Central memory CD8-positive, alpha-beta T cell (primary cell): ENCODE measurements at regions not wholly inside any gene's neighbourhood (a gene's known extent, or its start where the extent isn't known, plus 50 kb on each side); places are given as distances from the start of the nearest gene placed in this dataset.

Experiments
- ATAC-seq: fragments of 150-1000 bp; cut with Tn5 transposase; replicated peaks from 2 replicates; pipeline ENCODE4 v1.10.0; 2022; ENCODE audit warnings: mild to moderate bottlenecking, moderate FRiP score, moderate number of reproducible peaks; ENCODE audit not compliant: poor library complexity, severe bottlenecking; ENCODE audit errors: extremely low read depth
- DNase-seq, 2 donors: peaks; one replicate each; pipeline ENCODE4 v3.0.0; 2021; ENCODE audit warnings: low spot score in 2 of 2
- H3K27ac Mint-ChIP-seq: one replicate; pipeline ENCODE4 v1.8.0; 2022; ENCODE audit warnings: low read depth, mild to moderate bottlenecking, moderate library complexity, mixed read lengths
- H3K27me3 Mint-ChIP-seq: one replicate; pipeline ENCODE4 v1.8.0; 2022; ENCODE audit warnings: mixed read lengths
- H3K36me3 Mint-ChIP-seq: one replicate; pipeline ENCODE4 v1.8.0; 2022; ENCODE audit warnings: mild to moderate bottlenecking, moderate library complexity, mixed read lengths; ENCODE audit not compliant: insufficient read depth
- H3K4me1 Mint-ChIP-seq: one replicate; pipeline ENCODE4 v1.8.0; 2022; ENCODE audit warnings: mixed read lengths
- H3K4me3 Mint-ChIP-seq: one replicate; pipeline ENCODE4 v1.8.0; 2022; ENCODE audit warnings: mild to moderate bottlenecking, moderate library complexity, mixed read lengths
- H3K9me3 Mint-ChIP-seq: one replicate; pipeline ENCODE4 v1.8.0; 2022; ENCODE audit warnings: mixed read lengths

GRCh38 chr10:4219901-4220300 lies 434.9 kb upstream of the KLF6 start:
- H3K27ac Mint-ChIP-seq, result no peak overlapping the region
- H3K4me3 Mint-ChIP-seq, result no peak overlapping the region
- no peaks in the 10 kb centered on the region for H3K27me3 Mint-ChIP-seq
- no peak for ATAC-seq
- H3K36me3 Mint-ChIP-seq, result no peaks in the 10 kb centered on the region
- H3K9me3 Mint-ChIP-seq, result no peaks in the 10 kb centered on the region
- no peaks in the 10 kb centered on the region for H3K4me1 Mint-ChIP-seq
- DNase-seq, result no peak

- no peak overlapping the region for H3K4me3 Mint-ChIP-seq
- no peaks in the 10 kb centered on the region for H3K4me1 Mint-ChIP-seq
- H3K9me3 Mint-ChIP-seq, result no peaks in the 10 kb centered on the region
- no peak for ATAC-seq
- no peaks in the 10 kb centered on the region for H3K27me3 Mint-ChIP-seq
- no peak overlapping the region for H3K27ac Mint-ChIP-seq
- DNase-seq, result no peak
- no peaks in the 10 kb centered on the region for H3K36me3 Mint-ChIP-seq
These were observed 432.6 kb upstream of the KLF6 start for GRCh38 chr10:4217653-4218052.

GRCh38 chr10:4217187-4217586 lies 432.2 kb upstream of the KLF6 start:
- H3K4me1 Mint-ChIP-seq, result no peaks in the 10 kb centered on the region
- no peaks in the 10 kb centered on the region for H3K27me3 Mint-ChIP-seq
- H3K36me3 Mint-ChIP-seq, result no peaks in the 10 kb centered on the region
- ATAC-seq (no peak), DNase-seq (no peak)
- H3K4me3 Mint-ChIP-seq, result no peak overlapping the region
- no peaks in the 10 kb centered on the region for H3K9me3 Mint-ChIP-seq
- H3K27ac Mint-ChIP-seq, result no peak overlapping the region

GRCh38 chr10:4216726-4217125 lies 431.7 kb upstream of the KLF6 start:
- no peaks in the 10 kb centered on the region for H3K9me3 Mint-ChIP-seq
- no peaks in the 10 kb centered on the region for H3K36me3 Mint-ChIP-seq
- H3K4me1 Mint-ChIP-seq, result no peaks in the 10 kb centered on the region
- DNase-seq, result no peak
- no peaks in the 10 kb centered on the region for H3K27me3 Mint-ChIP-seq
- no peak overlapping the region for H3K4me3 Mint-ChIP-seq
- ATAC-seq, result no peak
- H3K27ac Mint-ChIP-seq, result no peak overlapping the region

DNA sequence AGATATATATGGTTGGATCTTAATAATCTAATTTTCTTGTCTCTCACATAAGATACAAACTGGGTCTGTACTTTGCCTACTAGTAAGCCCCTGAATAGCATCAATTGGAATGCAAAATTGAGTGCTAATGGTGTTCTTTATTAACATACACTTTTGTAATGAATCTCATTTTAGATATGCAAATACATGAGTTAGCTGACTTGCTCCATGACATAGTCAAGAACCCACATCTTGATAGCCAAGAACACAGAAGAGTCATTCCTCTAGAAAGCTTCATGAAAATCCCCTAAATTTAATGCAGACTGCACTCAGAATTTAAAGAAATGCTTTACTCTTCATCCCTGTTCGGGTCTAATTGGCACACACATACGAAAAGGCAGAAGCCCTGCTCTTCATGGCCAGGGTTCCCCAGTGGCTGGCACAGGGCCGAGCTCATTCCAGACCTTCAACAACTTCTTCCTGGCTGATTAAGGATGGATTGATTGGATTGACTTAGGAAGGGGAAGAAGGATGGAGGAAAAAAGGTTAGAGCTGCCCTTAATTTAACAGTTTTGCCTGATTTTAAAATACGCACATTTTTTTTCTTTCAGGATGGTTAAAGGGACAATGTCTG lies 431.1 kb upstream of the KLF6 start:
- Mint-ChIP-seq H3K9me3 (no peaks in the 10 kb centered on the region), H3K4me3 (no peak overlapping the region), H3K27me3 (no peaks in the 10 kb centered on the region), H3K27ac (no peak overlapping the region), H3K36me3 (no peaks in the 10 kb centered on the region), H3K4me1 (no peaks in the 10 kb centered on the region)
- ATAC-seq (no peak), DNase-seq (no peak)

DNA sequence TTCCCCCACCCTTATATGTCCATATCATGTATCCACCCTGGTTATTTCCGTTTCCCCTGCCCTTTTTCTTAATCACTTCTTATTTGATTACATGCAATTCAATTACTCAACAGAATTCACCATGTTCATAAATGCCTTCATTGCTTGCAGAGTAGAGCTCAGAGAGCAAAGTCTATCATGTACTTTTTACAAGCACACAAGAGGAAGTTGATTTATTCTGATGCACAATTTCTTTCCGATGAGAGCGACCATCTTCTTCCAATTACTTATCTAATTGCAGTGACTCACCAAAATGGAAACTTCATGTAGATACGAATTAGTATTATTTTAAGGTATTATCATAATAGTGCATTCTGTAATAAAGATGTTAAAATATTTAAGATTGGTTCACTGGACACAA lies 430.5 kb upstream of the KLF6 start:
- Mint-ChIP-seq H3K36me3 (no peaks in the 10 kb centered on the region), H3K9me3 (no peaks in the 10 kb centered on the region), H3K4me3 (no peak overlapping the region), H3K27me3 (no peaks in the 10 kb centered on the region), H3K27ac (no peak overlapping the region), H3K4me1 (no peaks in the 10 kb centered on the region)
- DNase-seq (no peak), ATAC-seq (no peak)

- no peaks in the 10 kb centered on the region for H3K36me3 Mint-ChIP-seq
- H3K4me3 Mint-ChIP-seq, result no peak overlapping the region
- ATAC-seq, result no peak
- H3K27me3 Mint-ChIP-seq, result no peaks in the 10 kb centered on the region
- no peak for DNase-seq
- H3K4me1 Mint-ChIP-seq, result no peaks in the 10 kb centered on the region
- no peak overlapping the region for H3K27ac Mint-ChIP-seq
- H3K9me3 Mint-ChIP-seq, result no peaks in the 10 kb centered on the region
These were observed 429.9 kb upstream of the KLF6 start for GRCh38 chr10:4214908-4215307.

DNA sequence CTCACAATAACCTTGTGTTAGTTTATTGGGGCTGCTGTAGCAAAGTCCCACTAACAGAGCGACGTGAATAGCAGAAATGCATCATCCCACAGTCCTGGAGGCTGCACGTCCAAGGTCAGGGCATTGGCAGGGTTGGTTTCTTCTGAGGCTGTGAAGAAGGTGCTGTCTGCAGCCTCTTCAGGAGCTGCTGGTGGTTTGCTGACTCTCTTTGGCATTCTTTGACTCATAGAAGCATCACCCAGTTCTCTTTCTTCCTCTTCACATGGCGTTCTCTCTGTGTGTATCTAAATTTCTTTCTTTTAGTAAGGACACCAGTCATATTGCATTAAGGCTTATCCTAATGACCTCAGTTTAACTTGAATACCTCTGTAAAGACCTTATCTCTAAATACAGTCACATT lies 428.4 kb upstream of the KLF6 start:
- no peaks in the 10 kb centered on the region for H3K4me1 Mint-ChIP-seq
- DNase-seq (no peak), ATAC-seq (no peak)
- no peak overlapping the region for H3K27ac Mint-ChIP-seq
- no peak overlapping the region for H3K4me3 Mint-ChIP-seq
- H3K36me3 Mint-ChIP-seq, result no peaks in the 10 kb centered on the region
- no peaks in the 10 kb centered on the region for H3K9me3 Mint-ChIP-seq
- H3K27me3 Mint-ChIP-seq, result peaks cover 8% of the 10 kb centered on the region

DNA sequence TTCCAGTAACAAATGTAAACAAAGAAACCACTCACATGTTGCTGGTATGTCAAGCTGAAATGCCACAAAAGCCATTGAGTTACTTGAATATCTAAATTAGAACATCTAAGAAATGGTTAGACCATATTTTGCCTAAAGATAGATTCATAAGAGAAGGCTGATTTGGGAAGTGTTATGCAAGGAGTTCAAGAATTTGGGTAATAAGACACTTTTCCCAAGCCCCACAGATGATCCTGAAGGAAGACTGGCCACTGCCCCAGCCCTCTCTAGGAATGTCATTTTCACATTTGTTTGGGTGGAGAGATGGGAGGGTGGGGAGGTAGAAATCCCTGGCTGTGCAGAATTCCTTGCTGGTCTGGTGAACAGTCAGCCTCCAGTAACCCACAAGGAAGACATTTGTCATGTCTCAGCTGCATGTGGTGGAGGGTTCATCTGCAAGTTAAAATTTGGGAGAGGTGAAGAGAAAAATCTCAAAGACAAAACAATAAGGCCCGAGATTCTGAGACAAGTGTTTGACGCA lies 427.2 kb upstream of the KLF6 start:
- Mint-ChIP-seq H3K4me1 (no peaks in the 10 kb centered on the region), H3K27me3 (peaks cover 14% of the 10 kb centered on the region), H3K36me3 (no peaks in the 10 kb centered on the region), H3K27ac (no peak overlapping the region), H3K9me3 (no peaks in the 10 kb centered on the region), H3K4me3 (no peak overlapping the region)
- no peak for DNase-seq
- no peak for ATAC-seq

GRCh38 chr10:4208499-4208898 lies 423.5 kb upstream of the KLF6 start:
- Mint-ChIP-seq H3K27ac (no peak overlapping the region), H3K27me3 (peaks cover 28% of the 10 kb centered on the region), H3K4me3 (no peak overlapping the region), H3K9me3 (no peaks in the 10 kb centered on the region), H3K4me1 (no peaks in the 10 kb centered on the region), H3K36me3 (no peaks in the 10 kb centered on the region)
- ATAC-seq (no peak), DNase-seq (no peak)

DNA sequence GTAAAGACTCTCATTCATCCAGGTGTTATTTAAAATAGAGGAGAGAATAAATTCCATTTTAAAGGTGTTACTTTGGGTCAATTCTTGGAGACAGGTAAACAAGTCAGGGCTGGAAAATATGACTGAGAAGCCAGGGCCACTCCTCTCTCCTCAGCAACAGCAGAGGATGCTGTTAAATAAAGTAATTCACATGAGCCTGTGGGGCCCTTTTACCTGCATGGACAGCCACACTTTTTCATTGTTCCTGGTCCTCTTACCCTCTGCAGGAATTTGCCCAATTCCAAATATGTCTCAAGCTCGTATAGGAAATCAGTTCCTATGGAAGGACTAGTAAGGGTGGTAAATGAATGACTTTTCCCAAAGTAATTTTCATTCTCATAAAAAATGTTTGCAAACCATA lies 420.1 kb upstream of the KLF6 start:
- Mint-ChIP-seq H3K27ac (no peak overlapping the region), H3K9me3 (no peaks in the 10 kb centered on the region), H3K4me3 (no peak overlapping the region), H3K36me3 (no peaks in the 10 kb centered on the region), H3K27me3 (peaks cover 39% of the 10 kb centered on the region), H3K4me1 (peaks cover 7% of the 10 kb centered on the region)
- ATAC-seq (no peak), DNase-seq (no peak)

GRCh38 chr10:4202938-4203337 lies 417.9 kb upstream of the KLF6 start:
- Mint-ChIP-seq H3K27me3 (peaks cover 26% of the 10 kb centered on the region), H3K9me3 (no peaks in the 10 kb centered on the region), H3K27ac (no peak overlapping the region), H3K36me3 (no peaks in the 10 kb centered on the region), H3K4me3 (no peak overlapping the region), H3K4me1 (peaks cover 7% of the 10 kb centered on the region)
- ATAC-seq, result no peak
- DNase-seq, result no peak

GRCh38 chr10:4201866-4202825 lies 417.1 kb upstream of the KLF6 start:
- Mint-ChIP-seq H3K4me1 (peaks cover 7% of the 10 kb centered on the region), H3K27me3 (peaks cover 25% of the 10 kb centered on the region), H3K9me3 (no peaks in the 10 kb centered on the region), H3K27ac (no peak overlapping the region), H3K4me3 (no peak overlapping the region), H3K36me3 (no peaks in the 10 kb centered on the region)
- DNase-seq (no peak), ATAC-seq (no peak)
